ENCODE measurements at regions not wholly inside any gene's neighbourhood (a gene's known extent, or its start where the extent isn't known, plus 50 kb on each side); places are given as distances from the start of the nearest gene placed in this dataset.

DNA sequence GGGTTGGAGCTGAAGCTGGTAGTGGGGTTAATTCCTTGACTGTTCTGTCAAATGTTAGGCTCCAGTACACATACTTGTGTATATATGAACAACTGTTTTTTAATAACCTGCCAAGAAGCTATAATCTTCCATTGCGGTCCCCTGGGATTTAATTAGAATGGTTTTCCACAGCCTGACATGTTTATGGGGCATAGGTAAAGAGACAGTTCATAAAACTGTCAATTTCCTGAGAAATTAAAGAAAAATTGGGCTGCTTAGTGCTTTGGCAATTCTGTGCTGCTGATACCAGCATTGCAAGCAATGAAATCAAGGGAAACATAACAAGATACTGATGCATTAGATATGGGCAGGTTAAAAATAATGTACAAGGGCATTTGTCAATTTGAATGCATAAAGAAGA, 314.1 kb upstream of the SLC35B3 start:
- DNase-seq (no peak), ATAC-seq (replicated peaks) (no peak)
- H3K36me3 Mint-ChIP-seq: no peaks in the 10 kb centered on the region
- no peaks in the 10 kb centered on the region for H3K27me3 Mint-ChIP-seq
- H3K27ac Mint-ChIP-seq: no peak overlapping the region
- no peak overlapping the region for H3K4me3 Mint-ChIP-seq
- H3K4me1 Mint-ChIP-seq: no peaks in the 10 kb centered on the region
- H3K9me3 Mint-ChIP-seq: no peaks in the 10 kb centered on the region

DNA sequence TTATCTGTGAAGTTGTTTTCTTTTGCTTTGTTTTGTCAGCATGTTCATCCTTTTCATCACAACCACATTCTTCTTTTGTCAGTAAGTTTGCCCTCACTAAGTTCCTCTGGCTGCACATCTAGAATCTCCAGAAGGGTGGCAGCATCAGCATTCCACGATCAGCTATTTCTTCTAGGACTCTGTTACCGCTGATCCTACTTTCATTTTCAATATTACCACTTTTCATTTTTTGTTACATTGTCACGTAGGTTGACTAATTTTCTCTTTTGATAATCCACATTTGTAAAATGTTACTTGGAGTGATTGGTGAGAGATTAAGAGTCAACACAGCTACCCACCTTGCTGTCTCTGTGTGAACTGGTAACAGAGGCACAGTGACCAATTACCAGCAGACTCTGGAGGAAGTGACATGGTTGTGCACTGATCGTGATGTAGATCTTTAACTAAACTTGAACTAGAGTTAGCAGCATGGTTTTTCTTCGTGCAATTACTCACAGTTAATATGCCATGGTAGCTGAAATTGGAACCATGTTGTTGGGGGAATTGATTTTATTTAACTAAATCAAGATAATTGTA, 307.9 kb upstream of the SLC35B3 start:
- DNase-seq (no peak), ATAC-seq (replicated peaks) (peak; percentile 86 to 88)
- no peaks in the 10 kb centered on the region for H3K36me3 Mint-ChIP-seq
- peak overlapping the region; percentile 70 for H3K27ac Mint-ChIP-seq
- peaks cover 0 to 9% of the 10 kb centered on the region in 2 donors for H3K9me3 Mint-ChIP-seq
- no peaks in the 10 kb centered on the region for H3K27me3 Mint-ChIP-seq
- peak overlapping the region; percentile 84 to 86 for H3K4me3 Mint-ChIP-seq
- H3K4me1 Mint-ChIP-seq: peaks cover 6 to 11% of the 10 kb centered on the region in 2 donors

DNA sequence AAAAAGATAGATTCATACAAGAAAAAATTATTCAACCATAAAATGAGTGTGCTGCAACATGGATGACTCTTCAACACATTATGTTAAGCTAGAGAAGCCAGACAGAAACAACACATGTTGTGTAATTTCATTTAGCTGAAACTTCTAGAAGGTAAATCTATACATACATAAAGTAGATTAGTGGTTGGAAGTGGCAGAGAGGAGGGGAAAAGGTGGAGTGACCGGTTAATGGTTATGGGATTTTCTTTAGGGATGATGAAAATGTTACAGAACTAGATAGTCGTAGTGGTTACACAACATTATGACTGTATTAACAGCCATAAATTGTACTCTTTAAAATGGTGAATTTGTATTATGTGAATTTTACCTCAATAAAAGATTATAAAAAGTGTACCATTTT, 304.1 kb upstream of the SLC35B3 start:
- Mint-ChIP-seq H3K4me3 (no peak overlapping the region), H3K36me3 (no peaks in the 10 kb centered on the region), H3K27me3 (no peaks in the 10 kb centered on the region), H3K4me1 (peaks cover 6 to 11% of the 10 kb centered on the region in 2 donors), H3K9me3 (peaks cover 0 to 9% of the 10 kb centered on the region in 2 donors), H3K27ac (no peak overlapping the region)
- no peak for ATAC-seq (replicated peaks)
- DNase-seq: no peak

DNA sequence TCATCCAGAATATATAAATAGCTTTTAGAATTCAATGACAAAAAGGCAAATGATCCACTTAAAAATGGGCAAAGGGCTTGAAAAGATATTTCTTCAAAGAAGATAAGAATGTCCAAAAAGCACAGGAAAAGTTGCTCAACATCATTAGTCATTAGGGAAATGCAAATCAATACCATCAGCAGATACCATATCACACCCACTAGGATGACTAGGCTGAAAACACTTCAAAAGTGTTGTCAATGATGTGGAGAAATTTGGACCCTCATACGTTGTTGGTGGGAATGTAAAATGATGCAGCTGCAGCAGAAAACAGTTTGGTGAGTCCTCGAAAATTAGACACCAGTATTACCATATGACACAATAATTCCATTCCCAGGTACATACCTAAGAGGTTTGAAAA, 303.6 kb upstream of the SLC35B3 start:
- Mint-ChIP-seq H3K4me3 (no peak overlapping the region), H3K9me3 (peaks cover 0 to 9% of the 10 kb centered on the region in 2 donors), H3K4me1 (peaks cover 6 to 11% of the 10 kb centered on the region in 2 donors), H3K27ac (no peak overlapping the region), H3K36me3 (no peaks in the 10 kb centered on the region), H3K27me3 (peaks cover 0 to under 1% of the 10 kb centered on the region in 2 donors)
- DNase-seq (no peak), ATAC-seq (replicated peaks) (no peak)

DNA sequence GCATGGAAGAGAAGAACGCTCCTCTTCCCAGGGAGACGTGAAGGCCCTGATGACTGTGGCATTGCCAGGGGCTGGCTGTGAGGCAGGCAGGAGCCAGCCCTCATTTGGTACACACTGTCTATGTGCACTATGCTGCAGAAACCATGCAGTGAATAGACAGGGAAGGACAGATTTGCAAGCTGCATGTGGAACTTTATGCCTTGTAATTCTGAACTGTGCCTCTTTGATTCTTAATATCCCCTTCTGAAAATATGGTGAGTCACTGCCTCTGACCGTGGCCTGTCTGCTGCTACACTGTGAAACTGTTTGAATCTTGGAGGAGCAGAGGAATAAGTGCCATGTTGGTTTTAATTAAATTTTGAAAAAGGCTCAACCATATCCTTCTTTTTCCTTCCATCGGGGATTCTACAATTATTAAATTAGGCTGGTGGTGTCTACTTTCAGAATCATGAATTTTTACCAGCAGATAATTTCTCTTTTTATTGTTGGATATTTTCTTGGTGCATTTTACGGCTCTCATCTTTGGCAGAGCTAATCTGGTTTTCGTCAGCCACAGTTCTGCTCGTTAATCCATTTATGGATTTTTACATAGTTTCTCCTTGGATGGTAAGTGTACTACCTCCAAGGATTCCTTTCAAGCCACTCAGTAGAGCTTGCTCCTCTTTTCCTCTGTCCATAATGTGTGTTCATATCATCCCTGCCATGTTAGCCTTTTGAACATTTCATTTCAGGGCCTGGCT, 301.0 kb upstream of the SLC35B3 start:
- Mint-ChIP-seq H3K27ac (no peak overlapping the region), H3K36me3 (no peaks in the 10 kb centered on the region), H3K4me3 (no peak overlapping the region)

DNA sequence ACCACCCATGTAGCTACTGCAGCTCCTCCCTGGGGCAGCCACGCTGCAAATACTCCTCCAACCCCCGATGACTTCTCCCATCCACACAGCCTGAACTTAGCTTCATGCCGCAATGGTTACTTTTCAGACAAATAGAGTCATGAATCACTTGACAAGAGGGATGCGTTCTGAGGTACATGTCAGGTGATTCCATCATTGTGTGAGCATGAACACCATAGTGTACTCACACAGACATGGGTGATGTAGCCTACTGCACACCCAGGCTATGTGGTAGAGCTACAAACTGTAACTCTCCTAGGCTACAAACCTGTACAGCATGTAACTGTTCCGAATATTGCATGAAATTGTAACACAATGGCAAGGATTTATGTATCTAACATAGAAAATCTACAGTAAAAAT, 298.5 kb upstream of the SLC35B3 start:
- Mint-ChIP-seq H3K27ac (no peak overlapping the region), H3K27me3 (peaks cover 0 to 5% of the 10 kb centered on the region in 2 donors)

More for the DNA sequence above, 301.0 kb upstream of the SLC35B3 start:
- Mint-ChIP-seq H3K9me3 (peaks cover 0 to 5% of the 10 kb centered on the region in 2 donors), H3K4me1 (peaks cover 5 to 9% of the 10 kb centered on the region in 2 donors), H3K27me3 (peaks cover 0 to 5% of the 10 kb centered on the region in 2 donors)
- DNase-seq (no peak), ATAC-seq (replicated peaks) (no peak)

DNA sequence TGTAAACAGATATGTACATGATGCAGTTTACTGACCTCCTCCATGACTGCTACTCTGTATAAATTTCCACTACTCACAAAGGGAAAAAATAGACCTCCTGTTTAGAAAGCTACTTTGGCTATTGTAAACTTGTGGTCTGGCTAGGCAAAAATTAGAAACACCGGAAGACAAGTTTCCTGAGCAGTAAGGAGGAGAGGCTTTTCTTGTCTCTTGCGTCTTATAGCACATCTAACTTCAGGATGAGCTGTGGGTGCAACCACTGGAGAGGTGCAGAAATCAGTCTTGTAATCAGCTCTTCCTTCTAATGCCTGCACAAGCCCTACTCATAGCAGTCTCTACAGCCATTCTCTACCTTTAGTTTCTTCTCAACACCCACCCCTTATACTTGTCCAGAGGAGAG, 296.5 kb upstream of the SLC35B3 start:
- no peaks in the 10 kb centered on the region for H3K36me3 Mint-ChIP-seq
- no peak overlapping the region for H3K4me3 Mint-ChIP-seq
- DNase-seq (no peak), ATAC-seq (replicated peaks) (no peak)
- no peaks in the 10 kb centered on the region for H3K9me3 Mint-ChIP-seq
- H3K27ac Mint-ChIP-seq: no peak overlapping the region
- peaks cover 0 to 5% of the 10 kb centered on the region in 2 donors for H3K27me3 Mint-ChIP-seq
- H3K4me1 Mint-ChIP-seq: peaks cover 5 to 9% of the 10 kb centered on the region in 2 donors

More for the DNA sequence above, 298.5 kb upstream of the SLC35B3 start:
- H3K36me3 Mint-ChIP-seq: no peaks in the 10 kb centered on the region
- H3K4me1 Mint-ChIP-seq: peaks cover 5 to 9% of the 10 kb centered on the region in 2 donors
- ATAC-seq (replicated peaks): no peak
- no peaks in the 10 kb centered on the region for H3K9me3 Mint-ChIP-seq
- no peak overlapping the region for H3K4me3 Mint-ChIP-seq
- DNase-seq: no peak

DNA sequence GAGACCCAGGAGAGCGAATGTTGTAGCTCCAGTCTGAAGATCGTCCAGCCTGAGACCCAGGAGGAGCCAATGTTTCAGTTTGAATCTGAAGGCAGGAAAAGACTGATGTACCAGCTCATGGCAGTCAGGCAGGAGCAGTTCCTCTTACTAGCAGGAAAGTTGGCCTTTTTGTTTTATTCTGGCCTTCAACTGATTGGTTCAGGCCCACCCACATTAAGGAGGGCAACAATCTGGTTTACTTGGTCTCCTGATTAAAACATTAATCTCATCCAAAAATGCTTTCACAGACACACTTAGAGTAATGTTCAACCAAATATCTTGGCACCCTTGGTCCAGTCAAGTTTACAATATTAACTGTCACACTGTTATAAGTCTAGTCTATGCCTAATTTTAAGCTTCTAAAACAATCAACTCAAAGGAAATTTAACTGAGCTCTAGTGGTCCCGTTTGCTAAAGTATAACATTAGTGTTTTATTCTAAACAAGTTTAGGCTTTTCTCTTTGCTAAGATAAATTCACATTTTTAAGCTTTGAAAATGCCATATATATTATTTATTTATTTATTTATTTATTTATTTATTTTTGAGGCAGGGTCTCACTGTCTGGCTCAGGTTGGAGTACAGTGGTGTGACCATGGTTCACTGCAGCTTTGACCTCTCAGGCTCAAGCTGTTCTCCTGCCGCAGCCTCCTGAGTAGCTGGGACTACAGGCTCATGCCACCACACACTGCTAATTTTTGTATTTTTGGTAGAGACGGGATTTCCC, 275.5 kb upstream of the SLC35B3 start:
- no peaks in the 10 kb centered on the region for H3K27me3 Mint-ChIP-seq

DNA sequence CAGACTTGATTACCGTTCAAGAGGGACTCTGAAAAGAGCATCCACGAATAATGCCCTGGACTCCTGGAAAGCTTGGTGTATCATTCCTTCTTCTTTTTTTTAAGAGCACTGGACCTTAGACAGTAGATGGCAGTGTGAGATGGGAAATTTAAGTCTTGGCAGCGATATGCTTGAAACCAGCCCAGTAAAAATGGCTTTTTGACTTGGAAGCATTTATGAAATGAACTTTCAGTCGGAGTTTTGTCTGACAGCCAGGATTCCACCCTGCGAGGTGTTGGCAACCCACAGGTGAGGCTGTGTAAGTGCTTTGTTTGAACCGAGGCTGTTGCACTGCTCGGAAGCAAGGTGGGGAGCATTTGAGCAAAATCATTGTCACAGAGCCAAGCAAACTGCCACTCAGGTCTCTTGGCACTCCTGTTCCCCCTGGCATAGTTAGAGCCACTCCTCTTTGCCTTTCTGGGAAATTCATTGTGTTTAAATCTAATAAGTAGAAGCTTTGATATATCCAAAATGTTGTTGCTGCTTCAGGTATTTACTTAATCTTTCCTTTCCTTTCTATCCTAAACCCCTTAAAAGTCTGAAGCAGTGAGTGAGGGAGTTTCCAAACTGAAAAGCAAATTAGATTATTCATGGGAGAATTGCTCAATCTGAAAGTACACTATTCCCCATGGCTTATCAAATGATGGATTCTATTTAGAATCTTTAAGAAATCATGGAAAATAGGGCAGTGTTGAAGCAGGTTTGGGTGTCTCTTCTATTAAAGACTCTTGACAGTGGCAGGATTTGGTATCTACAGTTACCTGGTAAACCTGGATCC, 272.8 kb upstream of the SLC35B3 start:
- Mint-ChIP-seq H3K4me3 (no peak overlapping the region), H3K36me3 (no peaks in the 10 kb centered on the region), H3K27ac (no peak overlapping the region), H3K4me1 (no peaks in the 10 kb centered on the region), H3K9me3 (no peaks in the 10 kb centered on the region), H3K27me3 (no peaks in the 10 kb centered on the region)
- DNase-seq (no peak), ATAC-seq (replicated peaks) (no peak)

More for the DNA sequence above, 275.5 kb upstream of the SLC35B3 start:
- ATAC-seq (replicated peaks): no peak
- H3K4me3 Mint-ChIP-seq: no peak overlapping the region
- DNase-seq: no peak
- no peak overlapping the region for H3K27ac Mint-ChIP-seq
- H3K9me3 Mint-ChIP-seq: no peaks in the 10 kb centered on the region
- H3K36me3 Mint-ChIP-seq: no peaks in the 10 kb centered on the region
- no peaks in the 10 kb centered on the region for H3K4me1 Mint-ChIP-seq

DNA sequence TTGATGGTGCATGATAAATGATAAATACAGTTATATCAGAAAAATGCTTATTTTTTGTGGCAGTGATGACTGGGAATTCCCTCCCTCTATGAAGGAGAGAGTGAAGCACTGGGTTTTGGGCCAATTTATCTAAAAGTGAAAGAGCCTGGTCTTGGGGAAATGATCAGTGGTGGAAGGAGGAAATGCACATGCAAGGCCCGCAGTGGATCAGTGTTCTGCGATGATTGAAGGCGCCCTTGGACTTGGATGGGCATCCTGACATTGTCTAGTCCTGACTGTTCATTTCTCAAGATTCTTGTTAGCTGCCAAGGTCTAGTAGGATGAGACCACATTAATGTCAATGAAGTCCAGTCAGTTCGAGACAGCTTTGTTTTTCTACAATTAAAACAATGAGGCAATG, 272.0 kb upstream of the SLC35B3 start:
- ATAC-seq (replicated peaks): no peak
- Mint-ChIP-seq H3K27ac (no peak overlapping the region), H3K9me3 (no peaks in the 10 kb centered on the region), H3K27me3 (no peaks in the 10 kb centered on the region), H3K4me3 (no peak overlapping the region), H3K4me1 (no peaks in the 10 kb centered on the region), H3K36me3 (no peaks in the 10 kb centered on the region)
- DNase-seq: no peak

DNA sequence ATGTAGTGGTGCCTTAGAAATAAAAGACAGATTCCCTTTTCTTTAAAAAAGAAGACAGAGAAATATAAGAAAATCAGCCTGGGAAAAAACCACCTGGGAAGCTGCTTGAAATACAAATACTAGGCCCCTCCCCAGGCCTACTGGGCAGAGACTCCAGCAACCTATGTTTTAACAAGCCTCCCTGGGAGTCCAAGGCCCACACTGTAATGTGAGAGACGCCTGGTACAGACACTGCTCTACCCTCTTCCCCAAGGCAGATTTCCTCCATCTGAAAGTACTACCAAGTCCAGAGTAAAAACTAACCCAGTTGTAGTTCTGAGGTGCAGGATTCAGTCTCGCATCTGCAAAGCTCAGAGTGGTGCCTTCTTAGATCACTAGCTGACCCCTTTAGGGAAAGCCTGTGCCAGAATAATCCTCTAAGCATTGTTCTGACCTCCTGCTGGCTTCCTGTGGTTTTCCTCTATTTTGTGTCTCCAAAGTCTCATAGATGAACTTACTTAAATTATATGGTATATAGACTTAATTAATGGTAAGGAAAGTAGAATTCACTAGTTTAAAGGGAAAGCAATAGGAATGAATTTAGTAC, 270.2 kb upstream of the SLC35B3 start:
- Mint-ChIP-seq H3K4me3 (no peak overlapping the region), H3K36me3 (peaks cover 0 to 1% of the 10 kb centered on the region in 2 donors), H3K4me1 (no peaks in the 10 kb centered on the region), H3K27me3 (no peaks in the 10 kb centered on the region), H3K27ac (no peak overlapping the region), H3K9me3 (no peaks in the 10 kb centered on the region)
- no peak for ATAC-seq (replicated peaks)
- no peak for DNase-seq

DNA sequence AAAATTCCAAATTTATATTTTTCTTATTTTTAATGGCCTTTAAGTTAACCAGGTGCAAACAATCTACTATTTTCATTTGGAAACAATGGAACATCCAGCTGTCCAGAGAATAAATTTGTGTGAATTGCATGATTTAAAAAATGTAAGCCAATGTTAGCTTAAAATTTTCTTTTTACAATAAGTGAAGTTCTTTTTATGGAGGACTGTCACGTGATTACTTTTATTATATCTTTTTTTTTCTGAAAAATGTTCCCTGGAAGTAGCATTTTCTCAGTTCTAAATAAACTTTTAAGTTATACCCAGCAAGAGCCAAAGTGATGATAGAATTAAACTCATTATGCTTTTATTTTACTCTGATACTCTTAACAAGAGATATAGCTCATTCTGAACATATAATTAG, 267.7 kb upstream of the SLC35B3 start:
- no peak for ATAC-seq (replicated peaks)
- no peaks in the 10 kb centered on the region for H3K4me1 Mint-ChIP-seq
- no peak overlapping the region for H3K27ac Mint-ChIP-seq
- no peaks in the 10 kb centered on the region for H3K27me3 Mint-ChIP-seq
- DNase-seq: no peak
- peaks cover 0 to 1% of the 10 kb centered on the region in 2 donors for H3K36me3 Mint-ChIP-seq
- no peak overlapping the region for H3K4me3 Mint-ChIP-seq
- peaks cover 0 to 1% of the 10 kb centered on the region in 2 donors for H3K9me3 Mint-ChIP-seq

DNA sequence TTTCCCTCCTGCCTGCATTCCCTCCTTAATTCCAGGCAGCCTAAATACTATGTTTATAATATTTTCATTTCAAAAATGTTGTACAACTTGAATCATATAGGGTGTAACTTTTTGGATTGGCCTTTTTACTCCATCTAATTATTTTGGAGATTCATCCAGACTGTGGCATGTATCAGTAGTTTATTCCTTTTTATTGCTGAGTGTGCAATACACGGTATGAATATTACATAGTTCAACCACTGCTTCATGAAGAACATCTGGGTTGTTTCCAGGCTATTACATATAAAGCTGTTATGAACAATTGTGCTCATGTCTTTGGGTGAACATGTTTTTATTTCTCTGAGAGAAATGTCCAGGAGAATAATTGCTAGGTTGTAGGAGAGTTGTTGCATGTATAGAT, 253.5 kb upstream of the SLC35B3 start:
- no peak for DNase-seq
- Mint-ChIP-seq H3K4me3 (no peak overlapping the region), H3K4me1 (peaks cover 6 to 8% of the 10 kb centered on the region in 2 donors), H3K36me3 (peaks cover 0 to 5% of the 10 kb centered on the region in 2 donors), H3K27ac (no peak overlapping the region), H3K9me3 (peaks cover 7 to 18% of the 10 kb centered on the region in 2 donors), H3K27me3 (peaks cover 0 to 5% of the 10 kb centered on the region in 2 donors)
- ATAC-seq (replicated peaks): no peak

DNA sequence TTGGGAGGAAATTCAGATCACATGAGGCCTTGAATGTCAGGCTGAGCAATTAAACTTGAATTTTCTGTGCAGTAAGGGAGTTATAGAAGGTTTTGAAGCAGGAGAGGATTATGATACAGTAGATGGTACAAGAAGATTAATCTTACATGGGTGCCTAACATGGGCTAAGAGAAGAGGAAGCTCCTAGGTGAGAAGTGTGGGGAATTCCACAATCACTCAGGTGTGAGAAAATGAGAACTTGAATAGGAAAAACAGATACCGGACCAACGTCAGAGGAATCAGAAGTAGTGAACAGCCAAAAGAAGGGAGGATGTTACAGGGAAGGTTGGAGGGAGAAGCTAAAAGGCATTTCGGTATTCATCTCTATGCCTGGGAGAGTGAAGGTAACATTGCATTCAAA, 250.7 kb upstream of the SLC35B3 start:
- Mint-ChIP-seq H3K27me3 (peaks cover 0 to 5% of the 10 kb centered on the region in 2 donors), H3K4me3 (no peak overlapping the region), H3K4me1 (peaks cover 12 to 13% of the 10 kb centered on the region in 2 donors), H3K36me3 (no peaks in the 10 kb centered on the region), H3K27ac (no peak overlapping the region), H3K9me3 (peaks cover 0 to 5% of the 10 kb centered on the region in 2 donors)
- no peak for DNase-seq
- peak; percentile 62 to 77 for ATAC-seq (replicated peaks)

Data from stimulated activated naive B cell treated with anti-CD40 and anti-IgM and Interleukin-4, amounts not matched to agents 10 μg/mL and 1 μg/mL and 100 μg/mL, for 72 hours (primary cell).